ENCODE measurements at regions not wholly inside any gene's neighbourhood (a gene's known extent, or its start where the extent isn't known, plus 50 kb on each side); places are given as distances from the start of the nearest gene placed in this dataset.
A peak's percentile ranks its signal among the peaks of the same experiment; 100 is the strongest.

DNA sequence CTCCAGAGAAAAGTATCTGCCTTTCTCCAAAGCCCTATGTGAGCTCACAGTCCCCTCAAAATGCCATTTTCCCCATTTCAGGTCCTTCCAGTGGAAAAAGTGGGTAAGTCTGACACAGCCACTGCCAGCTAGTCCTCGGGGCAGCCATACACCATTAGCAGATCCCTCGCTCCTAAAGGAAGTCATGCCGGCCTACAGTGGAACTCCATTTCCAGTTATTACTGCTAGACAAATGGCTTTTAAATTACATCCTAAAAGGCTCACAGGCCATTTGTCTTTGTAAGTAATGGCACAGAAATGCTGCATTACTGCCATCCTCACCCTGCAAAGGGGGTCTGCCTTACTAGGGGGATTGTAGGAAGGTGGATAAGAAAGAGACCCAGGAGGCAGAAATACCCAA is 259.4 kb upstream of the SIX2 start:
- Histone ChIP-seq H3K9me3 (no peaks in the 10 kb centered on the region), H3K4me1 (peaks cover 18% of the 10 kb centered on the region), H3K36me3 (replicated peaks in 1 of 2; ENCODE audit: insufficient read depth in 1 of 2, low read depth in 2 of 2) (no peaks in the 10 kb centered on the region), H3K27me3 (no peaks in the 10 kb centered on the region), H3K4me3 (no peak overlapping the region), H3K27ac (no peak overlapping the region)
- intact Hi-C loops (cut with DNase I), result no loop called here
- DNase-seq (no peak), ATAC-seq (no peak)
- 86 to 89% methylated on average over 3 of the region's 3 CpGs for WGBS, 2 donors
- TF ChIP-seq CTCF (IDR thresholded peaks at IDR 0.05) (no peak), POLR2A (IDR thresholded peaks at IDR 0.05) (no peak)

DNA sequence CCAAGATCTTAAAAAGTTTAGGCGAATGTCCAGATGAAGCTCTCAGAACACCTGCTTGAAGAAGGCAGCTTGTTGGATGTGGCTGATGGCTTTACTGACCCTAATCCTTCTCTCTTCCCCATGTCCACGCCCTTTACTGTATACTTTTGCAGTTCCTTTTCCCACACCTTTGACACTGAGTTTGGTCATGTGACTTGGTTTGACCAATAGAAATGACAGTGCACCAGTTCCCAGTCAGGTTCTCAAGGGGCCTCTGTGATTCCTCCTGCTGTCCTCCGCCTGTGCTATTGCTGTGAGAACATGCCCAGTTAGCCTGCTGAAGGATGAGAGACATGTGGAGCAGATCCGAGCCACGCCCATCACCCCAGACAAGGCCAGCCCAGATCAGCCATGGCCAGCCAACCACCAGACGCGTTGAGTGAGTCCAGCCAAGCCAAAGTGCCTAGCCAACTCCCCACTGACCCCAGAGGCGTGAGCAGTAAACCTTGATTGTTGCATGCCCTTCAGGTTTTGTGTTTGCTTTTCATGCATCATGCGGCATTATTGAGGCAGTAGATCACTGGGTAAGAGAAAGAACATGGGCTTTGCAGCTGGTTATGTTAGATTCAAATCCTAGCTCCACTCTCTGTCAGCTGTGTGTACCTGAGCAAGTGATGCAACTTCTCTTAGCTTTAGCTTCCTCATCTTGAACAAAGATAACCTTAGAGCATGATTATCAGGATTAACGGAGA is 258.0 kb upstream of the SIX2 start:
- peaks cover 4% of the 10 kb centered on the region for H3K4me1 ChIP-seq
- WGBS, 2 donors, result 81 to 86% methylated on average over 10 of the region's 10 CpGs
- peak; percentile 24 for ATAC-seq

GRCh38 chr2:45265336-45265735 is 256.1 kb upstream of the SIX2 start:
- no peak for TF ChIP-seq CTCF (IDR thresholded peaks at IDR 0.05)
- TF ChIP-seq POLR2A (IDR thresholded peaks at IDR 0.05), result no peak
- H3K27ac ChIP-seq, result no peak overlapping the region
- DNase-seq, result no peak
- no peak for ATAC-seq
- H3K4me3 ChIP-seq, result no peak overlapping the region
- no peaks in the 10 kb centered on the region for H3K9me3 ChIP-seq
- intact Hi-C loops (cut with DNase I), result no loop called here
- H3K36me3 ChIP-seq (replicated peaks in 1 of 2; ENCODE audit: insufficient read depth in 1 of 2, low read depth in 2 of 2), result no peaks in the 10 kb centered on the region
- no peaks in the 10 kb centered on the region for H3K27me3 ChIP-seq
- no peaks in the 10 kb centered on the region for H3K4me1 ChIP-seq
- WGBS, 2 donors, result 87 to 89% methylated on average over 4 of the region's 4 CpGs

More for the DNA sequence above, 258.0 kb upstream of the SIX2 start:
- TF ChIP-seq POLR2A (IDR thresholded peaks at IDR 0.05) (no peak), CTCF (IDR thresholded peaks at IDR 0.05) (no peak)
- no peak for DNase-seq
- H3K36me3 ChIP-seq (replicated peaks in 1 of 2; ENCODE audit: insufficient read depth in 1 of 2, low read depth in 2 of 2), result no peaks in the 10 kb centered on the region
- no peaks in the 10 kb centered on the region for H3K9me3 ChIP-seq
- intact Hi-C loops (cut with DNase I), result no loop called here
- H3K4me3 ChIP-seq, result no peak overlapping the region
- H3K27ac ChIP-seq, result no peak overlapping the region
- H3K27me3 ChIP-seq, result no peaks in the 10 kb centered on the region

DNA sequence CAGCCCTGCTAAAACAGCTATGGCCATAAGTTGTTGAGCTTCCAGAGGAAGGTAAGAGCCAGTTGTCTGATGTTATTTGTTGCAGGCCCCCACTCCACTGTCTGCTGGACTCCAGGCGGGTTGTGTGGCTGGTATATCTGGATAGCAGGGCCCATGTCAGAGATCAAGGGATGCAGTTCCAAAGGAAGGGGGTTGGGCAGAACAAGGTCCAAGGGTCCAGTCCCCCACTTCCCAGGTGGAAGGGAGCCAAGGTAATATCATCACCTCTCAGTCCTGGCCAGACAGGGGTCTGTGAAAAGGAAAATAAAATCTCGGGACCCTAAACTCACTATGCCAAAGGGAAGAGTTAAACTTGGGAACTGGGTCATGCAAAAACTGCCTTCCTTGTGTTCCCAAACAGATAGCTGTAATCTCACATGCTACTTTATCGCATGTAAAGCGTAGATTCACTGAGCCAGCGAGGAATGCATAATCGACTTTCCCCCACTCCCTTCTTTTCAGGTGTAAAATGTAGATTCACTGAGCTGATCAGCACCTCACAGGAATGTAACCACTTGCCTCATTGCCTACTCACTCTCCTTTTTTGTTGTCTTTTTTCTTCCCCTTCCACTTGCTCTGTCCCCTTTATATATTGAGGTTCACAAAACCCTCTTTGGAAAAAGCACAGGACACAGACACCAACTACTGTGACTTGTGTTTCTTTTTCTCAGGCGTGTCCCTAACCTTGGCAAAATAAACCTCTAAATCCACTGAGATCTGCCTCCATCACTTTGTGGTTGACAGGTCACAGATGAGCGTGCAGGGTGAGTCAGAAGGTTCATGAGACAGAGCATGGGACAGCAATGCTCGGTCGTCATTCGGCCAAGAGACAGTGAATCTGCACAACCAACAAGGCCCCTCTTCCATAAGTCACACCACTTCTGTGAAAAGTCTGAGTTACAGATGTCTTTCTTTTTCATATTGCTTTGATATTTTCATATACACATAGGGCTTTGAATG is 255.3 kb upstream of the SIX2 start:
- WGBS, 2 donors, result 83 to 87% methylated on average over 11 of the region's 11 CpGs
- H3K9me3 ChIP-seq, result no peaks in the 10 kb centered on the region
- H3K27me3 ChIP-seq, result no peaks in the 10 kb centered on the region
- TF ChIP-seq POLR2A (IDR thresholded peaks at IDR 0.05), result no peak
- TF ChIP-seq CTCF (IDR thresholded peaks at IDR 0.05), result no peak
- DNase-seq, result no peak
- ATAC-seq, result no peak
- H3K27ac ChIP-seq, result no peak overlapping the region
- no peaks in the 10 kb centered on the region for H3K4me1 ChIP-seq
- H3K36me3 ChIP-seq (replicated peaks in 1 of 2; ENCODE audit: insufficient read depth in 1 of 2, low read depth in 2 of 2), result no peaks in the 10 kb centered on the region
- intact Hi-C loops (cut with DNase I), result no loop called here
- no peak overlapping the region for H3K4me3 ChIP-seq

Data from body of pancreas (tissue), 4 donors.